NOMO-1 treated with dmso at 0.1 percent for 144 hours (cell line): ENCODE measurements at regions not wholly inside any gene's neighbourhood (a gene's known extent, or its start where the extent isn't known, plus 50 kb on each side); places are given as distances from the start of the nearest gene placed in this dataset.
"Not testable (repeated sequence)": the region's sequence is repeated elsewhere in the genome, so short reads cannot be mapped to it uniquely, and the experiment has no call there.

Source experiments
- DNase-seq: peaks from one replicate; lab custom pipeline; 2025; ENCODE audit not compliant: unreplicated experiment; lab: John Stamatoyannopoulos, UW

DNA sequence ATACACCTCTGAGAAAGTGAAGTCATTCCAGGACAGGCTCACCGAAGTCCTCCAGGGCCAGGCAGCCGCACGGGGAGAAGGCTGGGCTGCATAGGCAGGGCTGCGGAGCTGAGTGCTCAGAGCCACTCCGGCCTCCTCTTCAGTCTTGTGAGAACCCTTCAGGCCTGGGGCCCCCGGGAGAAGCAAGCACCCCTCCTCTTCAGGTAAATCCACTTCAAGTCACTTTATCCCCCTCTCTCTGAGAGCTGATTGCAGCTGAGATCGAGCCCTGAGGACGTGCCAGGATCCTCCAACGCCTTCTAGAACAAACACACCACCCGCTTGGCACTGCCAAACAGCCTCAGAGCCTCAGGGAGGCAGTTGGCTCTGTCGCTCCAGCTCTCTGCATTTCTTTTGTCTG, 1526.3 kb downstream of the BRD1 start:
- DNase-seq: no peak

DNA sequence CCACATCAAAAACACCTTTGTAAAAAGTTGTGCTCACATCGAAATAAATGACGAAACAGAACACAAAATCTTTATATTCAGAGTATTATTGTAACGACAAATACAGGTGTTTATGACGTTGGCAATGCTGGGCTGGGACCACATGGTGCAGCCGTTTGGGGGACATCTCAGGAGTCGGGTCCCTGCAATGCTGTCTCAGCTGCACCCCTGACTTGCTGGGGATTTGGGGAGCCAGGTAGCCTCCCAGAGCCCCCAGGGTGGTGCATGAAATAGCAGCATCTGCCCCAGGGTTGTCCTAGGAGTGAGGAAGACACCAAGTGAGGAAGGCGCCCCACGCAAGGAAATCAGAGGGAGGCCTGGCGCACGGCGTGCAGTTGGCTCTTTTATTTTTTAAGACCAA, 1526.8 kb downstream of the BRD1 start:
- DNase-seq: no peak

DNA sequence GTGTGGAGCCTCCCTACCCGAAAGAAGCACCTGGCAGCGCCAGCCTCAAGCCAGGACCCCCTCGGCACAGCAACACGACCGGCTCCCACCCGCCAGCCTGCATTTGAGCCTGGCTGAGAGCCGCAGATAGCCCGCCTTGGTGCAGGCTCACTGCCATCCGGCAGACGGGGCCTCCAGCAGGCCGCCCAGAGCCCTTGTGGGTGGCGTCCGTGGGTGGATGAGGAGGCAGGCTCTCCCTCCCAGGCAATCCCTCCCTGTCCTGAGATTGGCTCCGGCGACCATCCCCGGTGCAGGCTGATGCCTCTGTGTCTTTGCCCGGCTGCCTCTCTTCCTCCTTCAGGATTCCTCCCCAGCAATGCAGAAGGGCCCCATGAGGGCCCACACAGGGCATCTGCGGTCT, 1527.9 kb downstream of the BRD1 start:
- DNase-seq: no peak

DNA sequence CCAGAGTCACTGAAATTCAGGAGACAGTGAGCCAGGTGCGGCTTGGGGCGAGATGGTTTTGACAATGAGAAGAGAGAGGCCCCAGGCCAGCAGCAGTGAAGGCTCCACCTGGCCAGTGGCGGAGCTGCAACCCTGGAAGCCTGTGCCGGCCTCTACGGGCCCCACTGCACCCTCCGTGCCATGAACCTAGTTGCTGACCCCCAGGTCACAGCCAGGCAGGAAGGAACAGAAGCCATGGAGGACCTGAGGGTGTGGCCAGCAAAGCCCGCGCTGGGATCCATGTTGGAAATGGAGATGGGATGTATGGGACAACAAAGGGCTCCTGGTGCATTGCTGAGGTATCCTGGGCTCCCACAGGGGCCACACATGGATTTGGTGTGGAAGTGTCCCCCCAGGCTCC, 1528.5 kb downstream of the BRD1 start:
- no peak for DNase-seq

DNA sequence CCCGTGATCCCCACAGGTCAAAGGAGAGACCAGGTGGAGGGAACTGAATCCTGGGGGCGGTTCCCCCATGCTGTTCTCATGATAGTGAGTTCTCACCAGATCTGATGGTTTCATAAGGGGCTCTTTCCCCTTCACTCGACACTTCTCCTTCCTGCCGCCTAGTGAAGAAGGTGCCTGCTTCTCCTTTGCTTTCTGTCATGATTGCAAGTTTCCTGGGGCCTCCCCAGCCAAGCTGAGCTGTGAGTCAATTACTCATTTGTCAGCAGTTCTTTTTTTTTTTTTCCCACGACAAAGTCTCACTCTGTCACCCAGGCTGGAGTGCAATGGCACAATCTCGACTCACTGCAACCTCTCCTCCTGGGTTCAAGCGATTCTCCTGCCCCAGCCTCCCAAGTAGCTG, 1530.4 kb downstream of the BRD1 start:
- no peak for DNase-seq

DNA sequence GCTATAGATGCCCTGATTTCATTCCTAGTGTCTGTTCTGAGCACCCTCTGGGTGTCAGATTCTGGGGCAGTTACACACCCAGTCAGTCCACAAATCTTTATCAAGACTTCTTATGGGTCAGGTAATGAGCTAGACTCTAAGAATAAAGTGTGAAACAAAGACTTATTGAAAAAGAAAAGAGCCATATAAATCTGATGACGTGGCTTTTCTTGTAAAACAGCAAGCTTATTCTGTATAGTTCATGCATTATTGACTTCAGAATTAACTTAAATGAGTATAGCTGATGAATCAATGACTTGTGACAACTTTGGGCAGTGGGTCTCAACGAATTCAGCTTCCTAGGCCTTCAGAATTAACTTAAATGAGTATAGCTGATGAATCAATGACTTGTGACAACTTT, 1527.5 kb downstream of the TBC1D22A start:
- not testable (repeated sequence) for DNase-seq

DNA sequence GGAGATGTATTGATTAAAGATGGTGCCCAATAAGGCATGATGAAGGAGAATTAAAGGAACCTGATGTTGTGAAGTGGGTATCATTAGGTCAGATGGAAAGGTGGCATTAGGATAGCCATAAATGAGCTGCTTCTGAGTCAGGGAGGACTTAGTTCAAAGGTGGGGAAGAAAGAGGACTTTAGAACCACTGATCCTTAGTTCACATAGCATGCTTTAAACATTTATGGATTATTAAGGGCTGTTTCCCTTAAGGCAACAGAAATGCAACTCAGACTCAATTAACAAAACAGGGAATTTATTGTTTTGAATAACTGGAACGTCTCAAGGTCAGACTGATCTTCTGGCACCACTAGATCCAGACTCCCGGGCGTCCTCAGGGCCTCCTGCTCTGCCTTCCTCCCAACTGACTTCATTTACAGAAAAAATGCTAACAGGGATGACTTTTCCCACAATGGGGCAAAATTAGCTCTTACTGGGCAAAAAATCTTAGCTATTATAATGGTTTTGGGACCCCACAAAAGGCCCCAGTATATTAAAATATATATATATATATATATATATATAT, 1526.0 kb downstream of the TBC1D22A start:
- no peak for DNase-seq

DNA sequence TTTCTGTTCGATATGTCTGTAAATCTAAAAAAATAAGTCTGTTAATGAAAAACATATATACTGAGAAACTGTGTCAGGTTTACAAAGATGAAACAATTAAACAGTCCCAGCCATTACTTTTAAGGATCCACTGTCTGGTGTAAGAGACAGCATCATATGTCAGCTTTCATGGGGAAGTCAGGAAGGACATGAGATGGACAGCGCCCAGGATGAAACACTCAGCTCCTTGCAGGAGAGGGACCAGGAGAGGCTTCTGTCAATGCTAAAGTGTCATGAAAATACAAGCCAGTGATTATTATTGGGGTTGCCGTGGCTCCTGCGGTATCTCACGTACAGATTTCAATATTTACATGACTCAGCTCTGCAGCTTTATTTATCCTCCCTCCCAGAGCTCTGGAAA, 1524.6 kb downstream of the TBC1D22A start:
- no peak for DNase-seq

DNA sequence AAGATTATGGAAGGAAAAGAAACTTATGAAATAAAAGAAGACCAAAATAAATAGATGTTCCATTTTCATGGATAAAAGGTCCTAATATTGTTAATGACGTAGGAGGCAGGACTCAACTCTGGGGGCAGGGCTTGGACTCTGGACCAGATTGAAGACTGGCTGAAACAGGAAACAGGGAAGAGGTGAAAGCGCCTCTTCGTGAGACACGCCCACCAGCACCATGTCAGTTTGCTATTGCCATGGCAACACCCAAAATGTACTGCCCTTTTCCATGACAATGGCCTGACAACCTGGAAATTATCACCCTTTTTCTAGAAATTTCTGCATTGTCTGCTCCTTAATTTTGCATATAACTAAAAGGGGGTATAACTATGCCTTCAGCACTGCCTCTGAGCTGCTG, 1522.2 kb downstream of the TBC1D22A start:
- no peak for DNase-seq

DNA sequence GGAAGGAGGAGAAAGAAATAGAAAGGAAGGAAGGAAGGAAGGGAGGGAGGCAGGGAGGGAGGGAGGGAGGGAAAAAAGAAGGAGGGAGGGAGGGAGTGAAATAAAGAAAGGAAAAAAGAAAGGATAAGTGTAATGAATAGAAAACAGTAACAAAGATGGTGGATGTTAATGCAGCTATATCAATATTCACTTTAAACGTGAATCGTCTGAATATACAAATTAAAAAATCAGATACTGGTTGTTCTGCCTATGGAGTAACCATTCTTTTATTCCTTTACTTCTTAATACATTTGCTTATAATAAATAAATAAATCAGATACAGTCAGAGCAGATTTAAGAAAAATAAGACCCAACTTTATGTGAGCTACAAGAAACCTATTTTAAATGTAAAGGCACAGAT, 1520.4 kb downstream of the TBC1D22A start:
- DNase-seq: no peak

DNA sequence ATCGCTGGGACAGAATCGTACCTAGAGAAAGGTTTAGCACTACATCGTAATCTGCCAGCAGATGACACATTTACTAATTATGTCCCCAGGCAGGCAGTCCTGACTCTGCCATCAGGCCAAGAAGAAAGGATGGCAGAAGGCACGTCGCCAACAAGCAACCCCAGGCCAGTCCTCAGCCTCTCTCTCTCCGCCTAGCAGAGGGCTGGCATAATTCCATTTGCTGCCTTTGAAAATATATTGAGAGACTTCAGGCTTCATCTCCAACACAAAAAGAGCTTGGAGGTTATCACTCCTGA, 1517.0 kb downstream of the TBC1D22A start:
- DNase-seq: no peak

DNA sequence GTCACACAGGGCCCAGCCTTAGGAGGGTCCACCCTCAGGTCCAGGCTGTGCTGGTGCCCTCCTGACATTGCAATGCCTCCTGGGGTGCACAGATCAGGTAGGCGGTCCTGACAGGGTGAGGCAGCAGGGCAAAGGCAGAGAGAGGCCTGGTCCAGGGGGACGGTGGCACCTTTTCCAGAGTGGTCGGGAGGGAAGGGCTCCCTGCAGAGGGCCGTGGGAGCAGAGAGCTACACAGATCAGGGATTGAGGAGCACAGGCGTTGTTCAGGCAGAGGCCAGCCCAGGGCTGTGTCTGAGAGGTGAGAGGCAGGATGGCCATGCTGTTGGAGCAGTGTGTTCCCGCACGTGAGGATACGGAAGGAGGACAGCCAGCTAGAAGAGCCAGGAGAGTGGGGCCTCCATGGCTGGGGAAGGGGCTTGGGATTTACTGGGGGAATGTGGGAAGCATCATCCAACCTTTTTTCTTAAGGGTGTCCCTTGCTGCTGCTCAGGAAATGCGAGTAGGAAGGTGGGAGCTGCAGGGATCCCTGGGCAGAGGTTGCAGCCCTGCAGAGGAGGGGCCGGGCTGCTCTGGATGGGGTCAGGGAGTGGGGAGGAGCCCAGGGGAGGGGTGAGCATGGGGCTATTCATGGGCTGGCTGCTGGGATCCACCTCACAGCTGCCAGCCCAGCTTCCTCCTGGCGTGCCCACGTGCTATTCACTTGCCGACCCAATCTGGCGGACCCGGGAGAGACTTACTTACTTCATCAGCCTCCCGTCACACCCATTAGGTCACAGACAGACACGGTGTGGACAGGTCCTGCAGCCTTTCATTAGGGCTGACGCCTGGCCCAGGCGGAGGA, 1516.4 kb downstream of the TBC1D22A start:
- no peak for DNase-seq

DNA sequence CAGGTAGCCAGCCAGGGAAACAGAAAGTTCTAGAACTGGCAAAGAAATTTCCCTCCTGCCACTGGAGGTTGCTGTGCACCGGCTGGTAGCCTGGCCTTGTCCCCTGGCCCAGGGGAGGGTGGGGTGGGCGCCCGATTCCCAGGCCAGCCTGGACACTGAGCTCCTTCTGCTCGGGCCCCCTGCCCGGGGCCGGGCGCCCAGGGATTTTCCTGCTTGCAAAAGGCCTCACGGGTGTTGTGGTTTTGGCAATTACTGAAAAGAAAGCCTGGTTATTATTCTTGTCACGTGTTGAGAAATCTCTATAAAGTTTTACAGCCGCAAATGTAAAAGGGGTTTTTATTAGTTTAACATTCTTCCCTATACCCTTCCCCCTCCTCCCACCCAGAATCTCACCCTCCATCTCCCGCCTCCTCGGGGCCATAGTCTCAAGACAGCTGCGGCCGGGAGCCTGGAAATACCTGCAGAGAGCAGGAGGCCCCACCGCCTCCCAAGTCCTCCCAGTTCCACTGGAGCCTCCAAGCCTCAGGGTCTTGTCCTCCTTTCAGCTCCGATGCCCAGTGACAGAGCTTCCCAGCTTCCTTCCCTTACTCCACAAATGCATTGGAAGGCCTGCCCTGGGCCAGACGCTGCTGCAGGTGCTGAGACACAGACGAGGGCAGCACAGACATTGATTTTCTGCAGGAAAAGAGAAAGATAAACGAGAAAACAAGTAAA, 1515.6 kb downstream of the TBC1D22A start:
- no peak for DNase-seq

DNA sequence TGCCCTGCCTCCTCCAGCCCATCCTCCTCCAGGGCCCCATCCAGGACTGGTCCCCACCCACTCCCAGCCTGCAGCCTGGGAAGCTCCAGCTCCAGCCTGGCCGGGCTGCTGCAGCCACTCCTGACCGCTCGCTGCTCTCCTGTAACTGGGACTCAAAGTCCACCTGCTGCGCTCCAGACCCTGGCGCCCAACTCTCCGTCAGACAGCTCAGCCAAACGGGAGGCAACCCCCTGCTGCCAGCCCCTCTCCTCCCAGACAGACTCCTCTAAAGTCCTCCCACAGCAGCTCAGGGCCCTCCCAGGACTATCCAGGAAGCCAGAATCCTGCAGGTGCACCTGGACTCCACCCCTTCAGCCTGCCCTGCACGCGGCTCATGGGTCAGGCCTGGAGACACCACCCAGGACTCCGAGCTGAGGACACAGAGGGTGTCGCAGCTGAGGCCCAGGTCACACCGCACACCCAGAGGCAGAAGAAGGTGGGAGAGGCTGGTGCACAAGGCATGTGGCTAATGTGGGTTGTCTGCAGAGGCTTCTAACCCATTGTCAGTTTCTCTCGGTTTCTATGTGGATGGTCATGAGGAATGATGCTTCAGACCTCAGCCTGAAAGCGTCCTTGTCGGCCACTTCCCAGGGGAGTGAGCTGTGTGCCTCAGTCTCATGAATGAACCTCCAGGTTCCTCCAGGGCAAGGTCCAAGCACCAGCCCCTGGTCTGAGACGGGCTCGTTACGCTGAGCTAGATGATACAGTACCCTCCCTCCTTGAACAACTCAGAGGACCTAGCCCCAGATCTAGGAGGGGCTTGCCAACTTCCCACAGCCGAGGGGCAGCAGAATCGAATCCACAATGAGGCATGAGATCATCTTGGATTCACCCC, 1514.8 kb downstream of the TBC1D22A start:
- no peak for DNase-seq

DNA sequence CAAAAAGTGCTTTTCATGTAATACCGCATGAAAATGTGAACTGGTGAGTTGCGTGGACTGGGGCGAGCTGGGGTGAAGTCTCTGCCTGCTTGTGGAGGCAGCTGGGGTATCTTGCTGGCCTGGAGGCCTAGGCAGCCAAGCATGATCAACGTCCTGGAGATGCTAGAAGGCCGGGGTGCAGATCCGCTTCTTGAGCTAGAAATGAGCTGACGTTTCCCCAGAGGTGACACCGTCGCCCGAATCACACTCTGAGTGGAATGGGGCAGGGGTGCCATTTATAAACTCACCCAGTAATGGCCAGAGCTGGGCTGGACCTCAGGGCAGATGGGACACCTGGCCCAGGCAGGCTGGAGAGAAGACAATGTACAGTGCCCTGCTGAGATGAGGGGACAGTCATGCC, 1513.0 kb downstream of the TBC1D22A start:
- DNase-seq: no peak

DNA sequence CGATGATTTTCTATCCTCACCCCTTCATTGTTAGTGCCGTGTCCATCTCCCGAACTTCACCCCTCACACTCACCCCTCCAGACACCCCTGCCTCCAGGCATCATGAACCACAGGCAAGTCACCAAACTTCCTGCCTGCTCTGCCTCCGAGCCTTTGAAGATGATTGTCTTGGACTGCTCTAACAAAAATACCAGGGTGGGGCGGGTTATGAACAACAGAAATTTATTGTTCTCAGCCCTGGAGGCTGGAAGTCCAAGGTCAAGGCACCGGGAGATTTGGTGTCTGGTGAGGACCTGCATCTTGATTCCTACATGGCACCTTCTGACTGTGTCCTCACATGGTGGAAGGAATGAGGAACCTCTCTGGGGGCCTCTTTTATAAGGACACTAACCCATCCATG, 1508.3 kb downstream of the TBC1D22A start:
- DNase-seq: no peak

DNA sequence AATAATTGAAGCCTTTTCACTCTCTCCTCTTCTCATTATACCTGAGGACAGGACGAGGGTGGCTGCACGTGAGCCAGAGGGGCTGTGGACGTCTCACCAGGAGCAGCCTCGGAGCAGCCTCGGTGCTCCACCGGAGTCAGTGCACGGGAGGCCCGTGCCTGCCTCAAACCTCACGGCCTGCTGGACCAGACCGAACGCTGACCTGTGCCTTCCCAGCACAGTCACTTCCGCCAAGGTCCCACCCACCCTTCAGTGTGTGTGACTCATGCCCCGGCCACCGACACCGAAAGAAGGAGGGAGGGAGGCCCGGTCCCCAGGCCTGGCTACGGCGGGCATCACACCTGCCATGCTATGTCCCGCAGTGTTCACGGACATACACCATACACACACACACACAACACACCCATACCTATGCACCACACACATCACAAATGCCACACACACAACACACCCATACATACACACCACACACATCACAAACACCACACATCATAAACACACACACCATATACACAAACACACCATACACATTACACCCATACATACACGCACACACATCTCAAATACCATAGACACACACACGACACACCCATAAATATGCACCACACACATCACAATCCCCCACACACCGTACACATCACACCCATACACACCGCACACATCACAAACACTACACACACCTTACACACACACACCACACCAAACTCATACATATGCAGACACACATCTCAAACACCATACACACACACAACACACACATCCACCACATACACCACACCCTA, 1506.5 kb downstream of the TBC1D22A start:
- DNase-seq: no peak

DNA sequence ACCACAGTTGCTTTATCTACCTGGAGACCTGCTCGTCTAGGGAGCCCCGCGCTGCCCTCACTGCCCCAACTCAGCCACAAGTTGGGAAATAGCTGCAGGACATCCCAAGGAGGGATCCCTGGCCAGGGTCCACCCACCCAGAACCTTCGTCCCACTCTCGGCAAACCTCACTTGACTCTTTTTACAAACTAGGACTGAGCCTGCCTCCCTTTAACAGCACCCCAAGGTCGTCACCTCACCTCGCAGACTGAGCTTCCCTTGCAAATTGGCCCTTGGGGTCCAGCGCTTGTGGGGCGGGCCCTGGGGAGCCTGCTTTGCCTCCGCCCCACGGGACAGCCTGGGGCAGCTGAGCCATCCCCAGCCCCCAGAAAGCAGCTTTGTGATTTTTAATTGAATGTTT, 1505.8 kb downstream of the TBC1D22A start:
- no peak for DNase-seq

DNA sequence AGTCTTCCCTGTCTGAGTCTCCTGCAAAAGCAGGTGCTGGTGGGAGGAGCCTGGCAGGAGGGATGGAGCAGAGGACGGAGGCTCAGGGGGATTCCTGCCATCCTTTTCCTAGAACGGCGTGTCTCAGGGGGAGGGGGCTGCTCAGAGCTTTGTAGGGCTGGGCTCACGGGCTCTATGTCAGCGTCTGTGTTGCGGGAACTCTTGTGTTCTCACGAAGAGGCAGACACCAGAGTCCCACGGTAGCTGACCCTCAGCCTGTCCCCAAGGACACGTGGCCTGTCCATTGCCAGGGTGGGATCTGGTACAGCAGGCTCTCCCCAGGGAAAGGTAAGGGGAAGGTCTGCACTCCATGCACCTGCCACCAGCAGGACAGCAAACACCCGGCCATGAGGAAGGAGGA, 1505.2 kb downstream of the TBC1D22A start:
- DNase-seq: no peak

DNA sequence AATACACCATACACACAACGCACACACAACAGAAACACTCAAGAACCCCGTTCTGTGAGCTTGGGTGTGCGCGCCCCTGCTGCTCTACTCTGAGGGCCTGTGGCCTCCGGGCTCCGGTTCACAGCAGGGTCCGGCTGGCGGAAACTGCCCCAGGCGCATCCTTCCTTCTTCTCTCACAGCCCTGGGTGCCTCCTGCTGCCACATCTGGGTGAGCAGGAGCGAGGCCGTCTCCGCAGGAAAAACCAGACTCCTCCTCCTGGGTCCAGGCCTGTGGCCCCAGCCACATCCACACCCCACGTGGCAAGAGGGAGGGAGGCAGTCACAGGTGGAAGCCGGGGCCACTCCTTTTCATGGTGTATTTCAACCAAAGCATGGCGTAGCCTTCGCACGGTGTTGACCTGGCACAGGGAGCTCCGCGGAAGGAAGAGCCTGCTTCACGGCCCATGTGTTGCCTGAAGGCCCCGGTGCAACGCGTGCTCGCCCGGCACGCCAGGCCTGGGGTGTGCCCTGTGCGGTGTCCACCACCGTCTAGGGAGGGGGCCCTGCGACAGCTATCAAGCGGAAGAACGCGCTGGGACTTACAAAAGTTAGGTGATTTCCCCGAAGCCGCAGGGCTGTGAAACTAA, 1502.7 kb downstream of the TBC1D22A start:
- no peak for DNase-seq
